B cell (primary cell): ENCODE measurements at regions not wholly inside any gene's neighbourhood (a gene's known extent, or its start where the extent isn't known, plus 50 kb on each side); places are given as distances from the start of the nearest gene placed in this dataset.

Experiments
- ATAC-seq: fragments of 200-7000 bp; cut with Tn5 transposase; one replicate; pipeline ENCODE4 v1.10.0; 2021; ENCODE audit warnings: low read depth, mild to moderate bottlenecking, moderate number of reproducible peaks, moderate library complexity
- CTCF ChIA-PET: fragments of 350-600 bp; sonication (Branson Sonifier 250); formaldehyde crosslinking; loops from one replicate; lab custom pipeline; 2021; ENCODE audit warnings: antibody characterized with exemption, inconsistent platforms; lab: Charles Lee
- POLR2A ChIA-PET: fragments of 350-600 bp; sonication (Branson Sonifier 250); formaldehyde crosslinking; loops from one replicate; lab custom pipeline; 2021; ENCODE audit warnings: antibody characterized with exemption; lab: Charles Lee
- DNase-seq: peaks from one replicate; pipeline ENCODE4 v3.0.0; 2013
- H2AFZ ChIP-seq: 2 replicates; pipeline ENCODE4 v1.6.1; 2012; ENCODE audit warnings: mild to moderate bottlenecking, low read depth, low read length; ENCODE audit not compliant: insufficient read depth, poor library complexity, severe bottlenecking
- H3K27ac ChIP-seq, 2 donors: 1 replicate in 1 of 2; 2 replicates in 1 of 2; pipeline ENCODE4 v1.5.1; 2012 to 2013; ENCODE audit warnings: low read length in 2 of 2, mild to moderate bottlenecking in 2 of 2, moderate library complexity in 1 of 2
- H3K27me3 ChIP-seq, 4 experiments: fragments of 200-600 bp in 1 of 4; sonication (generic) in 1 of 4; replicated peaks in 1 of 4; 1 replicate in 2 of 4; 2 replicates in 2 of 4; pipeline versions ENCODE4 v1.6.1 to v1.7.0; 2013 to 2016; ENCODE audit warnings: low read length in 3 of 4, mild to moderate bottlenecking in 2 of 4, mixed read lengths in 1 of 4, moderate library complexity in 1 of 4; ENCODE audit not compliant: insufficient read depth in 4 of 4, control insufficient read depth in 3 of 4; ENCODE audit errors: control extremely low read depth in 1 of 4
- H3K36me3 ChIP-seq, 2 experiments: replicated peaks in 1 of 2; 1 replicate in 1 of 2; 2 replicates in 1 of 2; pipeline versions ENCODE4 v1.6.1 to v1.7.1; 2013; ENCODE audit warnings: low read length in 1 of 2; ENCODE audit not compliant: insufficient read depth in 2 of 2, control insufficient read depth in 1 of 2; ENCODE audit errors: control extremely low read depth in 1 of 2, extremely low read depth in 1 of 2
- H3K4me1 ChIP-seq, 2 donors: fragments of 200-600 bp in 1 of 2; sonication (generic) in 1 of 2; 1 replicate in 1 of 2; 2 replicates in 1 of 2; pipeline versions ENCODE4 v1.5.1 to v1.6.1; 2013 to 2017; ENCODE audit warnings: low read length in 2 of 2; ENCODE audit not compliant: control insufficient read depth in 2 of 2, insufficient read depth in 2 of 2
- H3K4me2 ChIP-seq: replicated peaks from 2 replicates; pipeline ENCODE3; 2012; ENCODE audit warnings: mild to moderate bottlenecking, low read depth, low read length; ENCODE audit not compliant: poor library complexity, severe bottlenecking
- H3K4me3 ChIP-seq, 5 experiments: fragments of 200-600 bp in 1 of 5; sonication (generic) in 1 of 5; 1 replicate in 3 of 5; 2 replicates in 2 of 5; pipeline versions ENCODE4 v1.5.1 to v1.7.0; 2011 to 2016; ENCODE audit warnings: low read length in 4 of 5, mild to moderate bottlenecking in 4 of 5, low read depth in 2 of 5, control low read depth in 1 of 5, moderate library complexity in 1 of 5; ENCODE audit not compliant: insufficient read depth in 1 of 5; ENCODE audit errors: control extremely low read depth in 1 of 5, extremely low read depth in 1 of 5
- H3K79me2 ChIP-seq: fragments of 200-600 bp; sonication (generic); one replicate; pipeline ENCODE4 v1.6.0; 2016; ENCODE audit warnings: low read length; ENCODE audit not compliant: control insufficient read depth, insufficient read depth
- H3K9ac ChIP-seq: fragments of 200-600 bp; sonication (generic); 2 replicates; pipeline ENCODE4 v1.6.1; 2017; ENCODE audit warnings: mild to moderate bottlenecking, low read length, moderate library complexity
- H3K9me3 ChIP-seq, 3 donors: one replicate each; pipeline versions ENCODE4 v1.6.1 to v1.7.1; 2013; ENCODE audit warnings: low read length in 2 of 3; ENCODE audit not compliant: control insufficient read depth in 2 of 3, insufficient read depth in 1 of 3; ENCODE audit errors: control extremely low read depth in 1 of 3
- H4K20me1 ChIP-seq: 2 replicates; pipeline ENCODE4 v1.6.0; 2012; ENCODE audit warnings: mild to moderate bottlenecking, low read length; ENCODE audit not compliant: insufficient read depth, control insufficient read depth, poor library complexity, severe bottlenecking
- H3K27ac Mint-ChIP-seq: one replicate; pipeline ENCODE4 v1.8.0; 2021; ENCODE audit warnings: mixed read lengths
- H3K27me3 Mint-ChIP-seq: one replicate; pipeline ENCODE4 v1.8.0; 2021; ENCODE audit warnings: mixed read lengths
- H3K4me1 Mint-ChIP-seq: one replicate; pipeline ENCODE4 v1.8.0; 2021; ENCODE audit warnings: mixed read lengths
- H3K4me3 Mint-ChIP-seq: one replicate; pipeline ENCODE4 v1.8.0; 2021; ENCODE audit warnings: mixed read lengths
- H3K9me3 Mint-ChIP-seq: one replicate; pipeline ENCODE4 v1.8.0; 2022; ENCODE audit warnings: mixed read lengths; ENCODE audit not compliant: insufficient read depth
- EZH2 ChIP-seq: IDR thresholded peaks from 2 replicates; pipeline ENCODE4 v1.6.1; 2012; ENCODE audit warnings: borderline replicate concordance, low read depth, mild to moderate bottlenecking, moderate library complexity, low read length; ENCODE audit not compliant: insufficient read depth, poor library complexity, severe bottlenecking
- WGBS: methylation state at CpG from one replicate; pipeline ENCODE4 v1.1.5; 2013; ENCODE audit warnings: missing lambda C conversion rate; ENCODE audit not compliant: insufficient coverage; 5-methylcytosine and 5-hydroxymethylcytosine counted together
- intact Hi-C: fragments of 100-400 bp; cut with micrococcal nuclease; formaldehyde crosslinking; loops from one replicate; pipeline ENCODE4 v1.10.0; 2022
- TF ChIP-seq, protein P1 (sequence below): fragments of 200-600 bp; IDR thresholded peaks from one replicate; pipeline ENCODE4 v1.8.0; 2022; ENCODE audit warnings: antibody characterized with exemption, mild to moderate bottlenecking

DNA sequence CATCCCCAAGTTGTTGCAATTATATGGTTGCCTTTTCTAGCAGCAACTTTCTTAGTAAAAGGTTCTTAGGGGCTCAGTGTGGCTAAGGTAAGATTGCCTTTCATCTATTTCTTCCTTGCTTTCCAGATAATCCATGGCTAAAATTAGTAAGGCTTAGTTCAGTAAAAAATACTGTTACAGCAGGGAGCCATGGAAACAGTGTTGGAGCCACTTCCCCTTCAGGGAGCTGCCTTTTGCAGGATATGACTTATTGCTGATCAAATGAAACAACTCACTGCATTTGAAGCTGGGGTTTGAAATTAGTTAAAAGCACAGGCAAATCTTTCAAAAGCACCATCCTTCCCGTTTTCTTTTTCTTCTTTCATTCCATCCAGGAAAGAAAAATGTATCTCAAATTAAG lies 184.3 kb downstream of the C11orf87 start:
- Histone ChIP-seq H3K9me3 (no peaks in the 10 kb centered on the region), H3K4me3 (no peak overlapping the region), H3K27me3 (no peaks in the 10 kb centered on the region), H3K79me2 (no peaks in the 10 kb centered on the region), H3K4me2 (no peak overlapping the region), H3K4me1 (no peaks in the 10 kb centered on the region), H3K9ac (no peak overlapping the region), H4K20me1 (no peaks in the 10 kb centered on the region), H3K36me3 (no peaks in the 10 kb centered on the region), H2AFZ (no peak overlapping the region), H3K27ac (no peak overlapping the region)
- ATAC-seq (no peak), DNase-seq (no peak)
- ChIA-PET POLR2A (no interaction called here), CTCF (interaction anchor here (0.6 kb wide), 1 partner anchor 187 kb away, joined by 3 read pairs; no protein-coding TSS in a partner anchor)
- Mint-ChIP-seq H3K27ac (no peak overlapping the region), H3K9me3 (no peaks in the 10 kb centered on the region), H3K27me3 (no peaks in the 10 kb centered on the region), H3K4me3 (no peak overlapping the region), H3K4me1 (no peaks in the 10 kb centered on the region)
- intact Hi-C loops, result no loop called here
- no peak for TF ChIP-seq EZH2
- TF ChIP-seq, protein P1, sequence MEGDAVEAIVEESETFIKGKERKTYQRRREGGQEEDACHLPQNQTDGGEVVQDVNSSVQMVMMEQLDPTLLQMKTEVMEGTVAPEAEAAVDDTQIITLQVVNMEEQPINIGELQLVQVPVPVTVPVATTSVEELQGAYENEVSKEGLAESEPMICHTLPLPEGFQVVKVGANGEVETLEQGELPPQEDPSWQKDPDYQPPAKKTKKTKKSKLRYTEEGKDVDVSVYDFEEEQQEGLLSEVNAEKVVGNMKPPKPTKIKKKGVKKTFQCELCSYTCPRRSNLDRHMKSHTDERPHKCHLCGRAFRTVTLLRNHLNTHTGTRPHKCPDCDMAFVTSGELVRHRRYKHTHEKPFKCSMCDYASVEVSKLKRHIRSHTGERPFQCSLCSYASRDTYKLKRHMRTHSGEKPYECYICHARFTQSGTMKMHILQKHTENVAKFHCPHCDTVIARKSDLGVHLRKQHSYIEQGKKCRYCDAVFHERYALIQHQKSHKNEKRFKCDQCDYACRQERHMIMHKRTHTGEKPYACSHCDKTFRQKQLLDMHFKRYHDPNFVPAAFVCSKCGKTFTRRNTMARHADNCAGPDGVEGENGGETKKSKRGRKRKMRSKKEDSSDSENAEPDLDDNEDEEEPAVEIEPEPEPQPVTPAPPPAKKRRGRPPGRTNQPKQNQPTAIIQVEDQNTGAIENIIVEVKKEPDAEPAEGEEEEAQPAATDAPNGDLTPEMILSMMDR, result no peak
- WGBS, result no CpG with 5 or more reads among the region's 1 CpG

DNA sequence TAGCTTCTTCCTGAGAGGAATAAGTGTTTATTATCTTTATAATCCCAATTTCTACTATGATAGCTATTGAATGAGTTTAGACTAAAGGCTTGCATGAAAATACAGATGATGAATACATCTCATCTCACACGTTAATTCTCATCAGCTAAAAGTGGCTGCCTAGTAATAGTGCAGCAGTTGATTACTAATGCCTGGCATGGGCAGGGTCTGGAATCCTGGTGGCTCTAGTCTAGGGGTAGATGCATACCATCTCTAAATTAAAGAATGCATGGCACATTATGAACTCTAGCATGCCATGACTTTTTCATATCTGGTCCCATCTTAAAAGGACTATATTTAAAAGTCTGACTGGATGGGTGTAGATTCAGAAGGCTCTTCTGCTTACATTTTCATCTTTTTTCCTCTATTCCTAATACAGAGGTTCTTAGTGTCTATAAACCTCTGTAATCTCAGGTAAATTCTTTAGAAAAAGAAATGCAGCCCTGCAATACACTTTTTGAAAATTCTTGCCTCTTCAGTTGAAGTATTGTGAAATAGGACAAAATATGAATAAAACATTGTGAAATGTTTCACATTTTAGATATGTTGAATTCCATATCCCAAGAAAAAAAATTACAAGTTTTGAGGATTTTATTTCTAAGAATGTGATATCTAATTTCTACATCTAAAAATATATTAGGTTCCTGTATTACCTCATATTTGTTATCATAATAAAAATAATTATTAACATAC lies 187.6 kb downstream of the C11orf87 start:
- POLR2A ChIA-PET, result no interaction called here
- CTCF ChIA-PET, result no interaction called here
- Mint-ChIP-seq H3K27ac (no peak overlapping the region), H3K27me3 (no peaks in the 10 kb centered on the region), H3K4me1 (no peaks in the 10 kb centered on the region), H3K4me3 (no peak overlapping the region), H3K9me3 (no peaks in the 10 kb centered on the region)
- DNase-seq (no peak), ATAC-seq (no peak)
- H4K20me1 ChIP-seq, result no peaks in the 10 kb centered on the region
- H3K9me3 ChIP-seq, result no peaks in the 10 kb centered on the region
- intact Hi-C loops, result no loop called here
- no peaks in the 10 kb centered on the region for H3K79me2 ChIP-seq
- H3K9ac ChIP-seq, result no peak overlapping the region
- H3K4me3 ChIP-seq, result no peak overlapping the region
- no peak overlapping the region for H3K4me2 ChIP-seq
- no peaks in the 10 kb centered on the region for H3K27me3 ChIP-seq
- no peaks in the 10 kb centered on the region for H3K4me1 ChIP-seq
- no peaks in the 10 kb centered on the region for H3K36me3 ChIP-seq
- no peak overlapping the region for H2AFZ ChIP-seq
- TF ChIP-seq EZH2, result no peak
- no CpG with 5 or more reads among the region's 1 CpG for WGBS
- no peak overlapping the region for H3K27ac ChIP-seq
